Suprapubic skin (tissue), 4 donors: ENCODE measurements at regions not wholly inside any gene's neighbourhood (a gene's known extent, or its start where the extent isn't known, plus 50 kb on each side); places are given as distances from the start of the nearest gene placed in this dataset.

Source experiments
- DNase-seq, 2 donors: peaks; one replicate each; pipeline ENCODE4 v3.0.0-alpha.2; 2019; ENCODE audit warnings: low spot score in 2 of 2
- H3K27ac ChIP-seq: fragments of 200-600 bp; sonication (generic); one replicate; pipeline ENCODE4 v1.5.1; 2019
- H3K27me3 ChIP-seq: fragments of 200-600 bp; sonication (generic); one replicate; pipeline ENCODE4 v1.5.1; 2019
- H3K36me3 ChIP-seq: fragments of 200-600 bp; sonication (generic); one replicate; pipeline ENCODE4 v1.5.1; 2019
- H3K4me1 ChIP-seq: fragments of 200-600 bp; sonication (generic); one replicate; pipeline ENCODE4 v1.5.1; 2019
- H3K4me3 ChIP-seq: fragments of 200-600 bp; sonication (generic); one replicate; pipeline ENCODE4 v1.5.1; 2019; ENCODE audit warnings: mild to moderate bottlenecking
- H3K9me3 ChIP-seq: fragments of 200-600 bp; sonication (generic); one replicate; pipeline ENCODE4 v1.5.1; 2019
- CTCF ChIP-seq, 2 donors: fragments of 200-600 bp in 1 of 2; fragments of 450-650 bp in 1 of 2; sonication (generic) in 1 of 2; IDR thresholded peaks; one replicate each; pipeline ENCODE4 v1.5.1; 2016 to 2019; ENCODE audit warnings: antibody characterized with exemption in 2 of 2, mild to moderate bottlenecking in 1 of 2, moderate library complexity in 1 of 2
- EP300 ChIP-seq: sonication (generic); formaldehyde crosslinking; IDR thresholded peaks from one replicate; pipeline ENCODE4 v1.6.1; 2017; ENCODE audit warnings: antibody characterized with exemption
- POLR2A ChIP-seq, 2 donors: fragments of 450-650 bp; IDR thresholded peaks; one replicate each; pipeline ENCODE4 v1.6.1; 2017; ENCODE audit warnings: antibody characterized with exemption in 2 of 2, mild to moderate bottlenecking in 2 of 2, moderate library complexity in 2 of 2
- POLR2AphosphoS5 ChIP-seq, 3 donors: sonication (generic); formaldehyde crosslinking; IDR thresholded peaks; one replicate each; pipeline ENCODE4 v1.6.1; 2017; ENCODE audit warnings: antibody characterized with exemption in 3 of 3
- WGBS: methylation state at CpG from one replicate; pipeline ENCODE4 v1.1.5; 2018; 5-methylcytosine and 5-hydroxymethylcytosine counted together

- H3K4me3 ChIP-seq: no peak overlapping the region
- TF ChIP-seq POLR2AphosphoS5 (IDR thresholded peaks at IDR 0.05): no peak
- TF ChIP-seq POLR2A (IDR thresholded peaks at IDR 0.05): no peak
- no peak for TF ChIP-seq EP300
- no peak for TF ChIP-seq CTCF (IDR thresholded peaks at IDR 0.05)
- no peak for DNase-seq
- H3K27ac ChIP-seq: no peak overlapping the region
- WGBS: 57% methylated on average over 1 of the region's 1 CpG
- H3K4me1 ChIP-seq: no peaks in the 10 kb centered on the region
- no peaks in the 10 kb centered on the region for H3K27me3 ChIP-seq
- H3K36me3 ChIP-seq: no peaks in the 10 kb centered on the region
- no peaks in the 10 kb centered on the region for H3K9me3 ChIP-seq
Measured at GRCh38 chr22:34608540-34609115, 457.3 kb upstream of the ISX start.

DNA sequence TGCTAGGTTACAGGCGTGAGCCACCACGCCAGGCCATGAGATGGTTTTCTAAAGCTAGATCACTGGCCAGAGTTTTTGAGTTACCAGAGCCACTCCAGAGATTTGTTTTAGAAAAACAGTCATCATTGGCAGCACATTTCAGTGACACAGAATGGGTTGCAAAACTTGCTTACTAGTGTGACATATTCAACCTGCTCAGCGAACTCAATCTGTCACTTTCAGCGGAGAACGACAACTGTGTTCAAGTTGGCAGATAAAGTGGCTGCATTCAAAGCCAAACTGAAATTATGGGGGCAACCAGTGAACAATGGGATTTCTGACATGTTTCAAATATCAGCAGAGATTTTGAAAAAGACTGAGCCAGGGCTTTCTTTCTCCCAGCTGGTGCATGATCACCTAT is 456.3 kb upstream of the ISX start:
- DNase-seq: no peak
- H3K4me3 ChIP-seq: no peak overlapping the region
- no peak overlapping the region for H3K27ac ChIP-seq
- no peaks in the 10 kb centered on the region for H3K36me3 ChIP-seq
- H3K4me1 ChIP-seq: no peaks in the 10 kb centered on the region
- 88% methylated on average over 5 of the region's 5 CpGs for WGBS
- H3K9me3 ChIP-seq: no peaks in the 10 kb centered on the region
- TF ChIP-seq POLR2A (IDR thresholded peaks at IDR 0.05): no peak
- no peak for TF ChIP-seq EP300
- TF ChIP-seq POLR2AphosphoS5 (IDR thresholded peaks at IDR 0.05): no peak
- no peak for TF ChIP-seq CTCF (IDR thresholded peaks at IDR 0.05)
- no peaks in the 10 kb centered on the region for H3K27me3 ChIP-seq

DNA sequence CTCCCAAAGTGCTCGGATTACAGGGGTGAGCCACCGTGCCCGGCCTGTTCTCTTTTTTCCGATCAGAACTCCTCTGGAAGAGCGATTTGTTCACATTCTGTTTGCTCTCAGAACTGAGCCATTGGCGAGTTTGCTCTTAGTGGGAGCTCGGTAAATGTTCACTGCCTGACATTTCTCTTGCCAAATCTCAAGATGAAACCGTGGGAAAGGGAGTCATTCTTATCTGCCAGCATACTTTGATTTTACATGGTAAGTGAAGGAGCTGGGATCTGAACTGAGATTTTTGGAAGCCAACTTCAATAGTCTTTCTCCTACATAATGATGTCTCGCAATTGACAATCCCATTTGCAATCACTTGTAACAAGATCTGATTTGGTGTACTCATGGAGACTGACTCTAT is 445.8 kb upstream of the ISX start:
- Histone ChIP-seq H3K4me3 (no peak overlapping the region), H3K27ac (no peak overlapping the region), H3K9me3 (no peaks in the 10 kb centered on the region), H3K4me1 (no peaks in the 10 kb centered on the region), H3K36me3 (no peaks in the 10 kb centered on the region), H3K27me3 (peaks cover 8% of the 10 kb centered on the region)
- WGBS: 83% methylated on average over 9 of the region's 9 CpGs
- no peak for DNase-seq
- no peak for TF ChIP-seq EP300
- TF ChIP-seq CTCF (IDR thresholded peaks at IDR 0.05): no peak

- no peak for DNase-seq
- H3K36me3 ChIP-seq: no peaks in the 10 kb centered on the region
- H3K4me1 ChIP-seq: no peaks in the 10 kb centered on the region
- H3K4me3 ChIP-seq: no peak overlapping the region
- H3K9me3 ChIP-seq: no peaks in the 10 kb centered on the region
- 63% methylated on average over 8 of the region's 8 CpGs for WGBS
- TF ChIP-seq POLR2AphosphoS5 (IDR thresholded peaks at IDR 0.05) (no peak), EP300 (no peak), POLR2A (IDR thresholded peaks at IDR 0.05) (no peak), CTCF (IDR thresholded peaks at IDR 0.05) (no peak)
- no peak overlapping the region for H3K27ac ChIP-seq
- peaks cover 8% of the 10 kb centered on the region for H3K27me3 ChIP-seq
Measured at GRCh38 chr22:34620832-34621231, 445.1 kb upstream of the ISX start.

- peaks cover 8% of the 10 kb centered on the region for H3K27me3 ChIP-seq
Measured at GRCh38 chr22:34622602-34623001, 443.4 kb upstream of the ISX start.

More at GRCh38 chr22:34622602-34623001, 443.4 kb upstream of the ISX start:
- Histone ChIP-seq H3K27ac (no peak overlapping the region), H3K4me1 (no peaks in the 10 kb centered on the region), H3K9me3 (no peaks in the 10 kb centered on the region), H3K4me3 (no peak overlapping the region), H3K36me3 (no peaks in the 10 kb centered on the region)
- TF ChIP-seq POLR2A (IDR thresholded peaks at IDR 0.05): no peak
- no peak for TF ChIP-seq CTCF (IDR thresholded peaks at IDR 0.05)
- no peak for TF ChIP-seq EP300
- no peak for TF ChIP-seq POLR2AphosphoS5 (IDR thresholded peaks at IDR 0.05)
- no peak for DNase-seq
- 69% methylated on average over 4 of the region's 4 CpGs for WGBS
